Left kidney (tissue), 1 donor: ENCODE measurements at regions not wholly inside any gene's neighbourhood (a gene's known extent, or its start where the extent isn't known, plus 50 kb on each side); places are given as distances from the start of the nearest gene placed in this dataset.

Experiments used
- DNase-seq: peaks from one replicate; pipeline ENCODE4 v3.0.0-alpha.2; 2013

GRCh38 chr18:30342675-30343074 lies 699.9 kb downstream of the DSC3 start:
- DNase-seq: no peak

DNA sequence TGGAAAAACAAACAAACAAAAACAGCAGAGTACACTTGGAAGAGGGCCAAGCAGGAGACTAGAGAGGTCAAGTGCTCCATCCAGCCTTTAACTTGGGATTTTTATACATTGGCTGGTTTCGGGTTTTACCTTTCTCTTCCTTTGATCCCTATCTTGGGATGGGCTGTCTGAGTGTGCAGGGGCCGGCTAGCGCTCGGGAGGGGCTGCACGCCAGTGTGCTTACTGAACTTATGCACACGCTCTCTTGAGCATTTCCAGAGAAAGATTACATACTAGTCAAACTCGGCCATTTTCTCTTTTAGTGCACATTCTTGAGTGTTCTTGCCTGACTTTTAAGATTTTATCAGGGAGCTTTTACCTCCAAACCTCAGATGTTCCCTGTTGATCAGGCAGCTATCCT lies 707.8 kb downstream of the DSC3 start:
- no peak for DNase-seq

- DNase-seq: no peak
These were observed 709.2 kb downstream of the DSC3 start for GRCh38 chr18:30333310-30333709.

DNA sequence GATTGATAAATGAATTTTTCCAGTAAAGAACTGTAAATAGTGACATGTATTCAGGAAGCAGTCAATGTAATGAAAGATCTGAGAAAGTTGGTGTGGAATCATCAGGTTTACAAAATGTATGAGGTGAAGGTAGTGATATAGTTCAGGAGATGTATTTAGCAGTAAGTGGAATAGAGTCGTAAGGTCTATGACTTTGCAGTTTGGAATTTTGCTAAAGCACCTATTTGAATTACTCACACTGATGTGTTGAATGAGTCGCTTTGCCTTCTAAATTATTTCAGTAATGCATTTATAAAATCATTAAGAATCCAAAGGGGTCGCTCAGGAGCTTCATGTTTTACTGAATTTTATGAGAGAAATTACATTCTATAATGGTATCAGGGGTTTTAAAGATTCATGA lies 713.7 kb downstream of the DSC3 start:
- DNase-seq: no peak

DNA sequence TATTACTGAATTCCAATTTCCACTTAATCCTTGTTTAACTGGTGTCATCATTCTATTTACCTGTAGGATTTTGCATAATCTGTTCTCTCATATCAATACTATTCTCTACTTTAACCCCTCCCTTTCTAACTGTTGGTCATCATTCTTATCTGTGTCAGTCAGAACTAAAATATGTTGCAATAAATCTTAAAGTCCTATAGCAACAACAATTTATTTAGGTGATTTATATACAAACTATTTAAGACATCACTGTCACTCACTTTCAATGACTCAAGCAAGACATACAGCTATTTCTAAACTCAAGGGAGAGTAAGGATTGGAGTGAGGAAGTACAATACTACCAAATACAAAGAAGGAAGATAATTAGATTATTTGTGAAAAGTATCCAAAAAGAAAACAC lies 740.4 kb downstream of the DSC3 start:
- DNase-seq: no peak

DNA sequence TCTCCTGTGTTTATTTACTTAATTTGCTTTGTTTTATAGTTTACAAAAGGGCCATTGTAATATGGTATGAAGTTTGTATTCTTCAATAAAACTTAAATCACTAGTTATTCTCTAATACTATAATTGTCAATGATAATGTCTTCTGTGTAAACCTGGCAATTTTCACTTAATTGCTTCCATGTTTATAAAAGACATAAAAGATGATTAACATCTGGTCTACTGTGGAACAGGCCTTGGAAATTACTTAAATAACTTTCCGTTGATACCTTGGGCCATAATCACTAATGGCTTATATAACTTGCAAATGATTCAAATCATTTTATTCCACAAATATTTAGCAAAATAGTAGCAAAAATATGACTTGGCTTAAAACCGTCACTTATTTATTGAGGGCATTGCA lies 743.8 kb downstream of the DSC3 start:
- DNase-seq: no peak

- no peak for DNase-seq
These were observed 753.7 kb downstream of the DSC3 start for GRCh38 chr18:30288662-30289414.

DNA sequence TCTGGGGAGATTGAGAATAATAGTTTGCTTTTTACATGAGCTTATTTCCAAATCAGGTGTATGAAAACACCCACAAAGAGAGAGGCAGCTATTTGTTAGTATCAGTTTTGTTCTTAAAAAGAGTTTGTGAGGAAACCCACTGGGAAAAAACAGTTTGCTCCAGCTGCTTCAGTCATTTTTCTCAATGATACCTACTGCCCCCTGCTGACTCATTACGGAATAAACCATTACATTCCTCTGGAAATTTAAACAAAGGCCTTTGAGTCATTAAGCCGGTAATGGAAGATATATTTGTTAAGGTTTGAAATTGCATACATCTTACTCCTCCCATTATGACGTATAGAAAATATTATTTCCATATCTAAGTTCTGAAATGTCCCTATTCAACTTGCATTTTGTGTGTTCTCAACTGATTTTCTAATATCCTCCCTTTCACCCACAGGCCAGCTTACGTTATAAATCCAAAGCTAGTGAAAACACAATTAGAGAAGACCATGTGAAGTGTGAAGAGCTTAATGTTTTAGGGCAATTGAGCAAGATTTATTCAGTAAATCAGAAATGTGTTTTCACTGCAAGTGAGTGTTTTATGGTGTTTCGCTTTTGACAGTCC lies 761.6 kb downstream of the DSC3 start:
- DNase-seq: peak; percentile 78

GRCh38 chr18:30280186-30280585 lies 762.4 kb downstream of the DSC3 start:
- DNase-seq: no peak

- DNase-seq: no peak
These were observed 764.9 kb downstream of the DSC3 start for GRCh38 chr18:30277676-30278075.

GRCh38 chr18:30271716-30272115 lies 770.8 kb downstream of the DSC3 start:
- no peak for DNase-seq

- DNase-seq: no peak
These were observed 777.4 kb downstream of the DSC3 start for GRCh38 chr18:30265190-30265589.

GRCh38 chr18:30254331-30254730 lies 788.2 kb downstream of the DSC3 start:
- DNase-seq: no peak

DNA sequence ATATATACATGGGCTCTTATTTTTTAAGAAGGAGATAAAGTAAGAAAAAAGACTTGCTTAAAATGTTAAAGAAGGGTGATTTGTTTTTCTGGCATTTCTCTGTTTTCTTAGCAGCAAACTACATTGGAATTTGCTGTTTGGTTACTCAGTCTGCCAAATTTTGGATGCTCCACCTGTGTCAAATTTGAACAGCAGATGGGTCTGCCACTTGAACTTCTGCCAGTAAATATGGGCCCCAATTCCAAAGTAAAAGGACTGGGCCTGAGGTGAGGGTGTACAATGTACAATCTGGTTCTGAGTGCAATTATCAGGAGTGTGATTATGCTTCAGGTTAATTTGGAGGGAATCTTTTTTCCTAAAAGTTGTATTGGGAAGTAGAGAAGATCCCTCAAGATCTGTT lies 794.5 kb downstream of the DSC3 start:
- no peak for DNase-seq

GRCh38 chr18:30245766-30246455 lies 796.6 kb downstream of the DSC3 start:
- DNase-seq: no peak

DNA sequence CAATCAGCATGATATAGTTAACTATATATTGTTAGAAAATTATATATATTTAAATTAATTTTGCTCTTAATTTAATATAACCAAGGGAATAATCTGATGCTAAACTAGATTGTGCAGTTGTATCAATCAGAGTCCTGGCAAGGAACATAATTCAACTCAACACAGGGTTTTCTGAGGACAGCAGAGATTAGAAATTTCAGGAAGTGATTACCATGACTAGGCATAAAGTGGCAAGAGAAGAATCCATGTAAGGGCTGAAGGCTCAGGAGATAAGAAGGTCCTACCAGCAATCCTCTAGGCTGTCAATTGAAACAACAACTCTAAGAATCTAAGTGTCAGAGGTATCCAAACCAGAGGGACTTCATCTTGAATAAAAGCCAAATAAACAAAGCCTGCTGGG lies 807.8 kb downstream of the DSC3 start:
- no peak for DNase-seq

DNA sequence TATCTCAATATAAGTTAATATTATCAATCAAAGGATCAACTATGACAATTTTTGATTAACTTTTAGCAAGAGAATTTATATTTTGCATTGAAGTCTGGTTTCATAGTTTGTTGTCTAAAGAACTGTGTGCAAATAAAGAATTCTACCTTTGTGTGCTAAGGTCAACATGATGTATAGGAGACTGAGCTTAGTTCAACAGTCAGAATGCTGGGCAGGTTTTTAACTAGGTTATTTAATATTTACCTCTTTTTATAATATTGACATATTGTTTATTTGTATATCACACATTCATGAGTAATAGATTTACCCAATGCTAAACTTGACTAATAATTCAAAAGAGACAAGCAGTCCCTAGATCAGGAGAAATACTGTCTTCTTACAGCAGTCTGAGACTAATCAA lies 831.4 kb downstream of the DSC3 start:
- DNase-seq: no peak

GRCh38 chr18:30208546-30208945 lies 834.0 kb downstream of the DSC3 start:
- no peak for DNase-seq

DNA sequence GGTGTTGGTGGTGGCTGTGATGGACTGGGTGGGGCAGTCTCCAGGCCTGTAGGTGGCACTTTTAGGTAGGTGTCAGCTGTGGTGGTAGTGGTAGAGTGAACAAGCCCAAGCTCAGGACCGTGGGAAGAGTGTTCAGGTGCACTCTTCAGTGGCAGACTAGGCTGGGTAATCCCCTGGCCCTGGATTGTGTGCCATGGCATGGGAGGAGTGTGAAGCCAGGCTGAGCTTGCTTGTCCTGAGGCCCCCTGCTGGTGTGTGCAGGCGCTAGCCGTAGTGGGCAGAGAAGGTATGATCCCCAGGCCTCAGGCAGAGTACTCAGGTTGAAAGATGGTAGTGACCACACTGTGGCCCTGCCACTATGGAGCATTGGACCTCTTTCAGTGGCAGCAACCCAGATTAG lies 850.3 kb downstream of the DSC3 start:
- no peak for DNase-seq

GRCh38 chr18:30186245-30186644 lies 856.3 kb downstream of the DSC3 start:
- DNase-seq: no peak

- DNase-seq: no peak
These were observed 865.5 kb downstream of the DSC3 start for GRCh38 chr18:30177056-30177455.

DNA sequence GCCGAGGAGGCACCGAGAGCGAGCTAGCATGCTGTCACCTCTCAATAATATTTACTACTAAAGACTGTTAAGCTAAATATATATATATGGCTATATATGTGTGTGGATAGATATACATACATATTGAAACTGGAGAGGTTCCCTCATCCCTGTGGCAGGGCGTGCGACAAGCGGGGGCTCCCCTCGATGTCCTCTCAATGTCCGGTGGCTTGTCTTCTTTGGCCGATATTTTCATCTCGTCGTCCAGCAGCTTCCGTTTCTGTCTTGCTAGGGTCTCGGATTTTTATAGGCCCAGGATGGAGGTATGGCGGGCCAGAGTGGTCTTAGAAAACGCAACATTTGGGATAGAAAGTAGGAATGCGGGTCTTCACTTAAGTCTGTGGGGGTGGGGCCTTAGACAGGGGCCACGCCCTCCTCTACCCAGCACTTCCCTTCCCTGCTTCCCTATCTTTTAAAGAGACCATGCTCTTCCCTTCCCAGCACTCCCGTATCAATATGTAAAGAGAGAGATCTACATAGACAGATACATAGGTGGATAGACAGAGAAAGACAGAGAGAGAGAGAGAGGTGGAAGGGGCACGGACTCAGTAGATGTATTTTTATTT lies 866.8 kb downstream of the DSC3 start:
- no peak for DNase-seq

DNA sequence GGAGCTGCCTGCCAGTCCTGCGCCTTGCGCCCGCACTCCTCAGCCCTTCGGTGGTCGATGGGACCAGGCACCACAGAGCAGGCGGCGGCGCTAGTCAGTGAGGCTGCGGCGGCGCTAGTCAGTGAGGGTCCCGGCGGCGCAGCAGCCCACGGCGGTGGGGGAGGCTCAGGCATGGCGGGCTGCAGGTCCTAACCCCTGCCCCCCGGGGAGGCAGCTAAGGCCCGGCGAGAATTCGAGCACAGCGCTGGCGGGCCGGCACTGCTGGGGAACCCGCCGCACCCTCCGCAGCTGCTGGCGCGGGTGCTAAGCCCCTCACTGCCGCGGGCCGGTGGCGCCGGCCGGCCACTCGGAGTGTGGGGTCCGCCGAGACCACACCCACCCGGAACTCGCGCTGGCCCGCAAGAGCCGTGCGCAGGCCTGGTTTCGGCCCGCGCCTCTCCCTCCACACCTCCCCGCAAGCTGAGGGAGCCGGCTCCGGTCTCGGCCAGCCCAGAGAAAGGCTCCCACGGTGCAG lies 867.4 kb downstream of the DSC3 start:
- no peak for DNase-seq
